Activated CD4-positive, alpha-beta T cell treated with anti-CD3 and anti-CD28 coated beads, Interleukin-2, Interleukin-4, amounts not matched to agents 100 ng/mL and 50 ng/mL, durations not matched to agents 16 hours and 8 hours (primary cell): ENCODE measurements at regions not wholly inside any gene's neighbourhood (a gene's known extent, or its start where the extent isn't known, plus 50 kb on each side); places are given as distances from the start of the nearest gene placed in this dataset.

Experiments used
- DNase-seq: peaks from one replicate; pipeline ENCODE4 v3.0.0-alpha.2; 2020; ENCODE audit warnings: low spot score

GRCh38 chr14:94922595-94923239 is 152.8 kb upstream of the GSC start:
- DNase-seq = no peak

DNA sequence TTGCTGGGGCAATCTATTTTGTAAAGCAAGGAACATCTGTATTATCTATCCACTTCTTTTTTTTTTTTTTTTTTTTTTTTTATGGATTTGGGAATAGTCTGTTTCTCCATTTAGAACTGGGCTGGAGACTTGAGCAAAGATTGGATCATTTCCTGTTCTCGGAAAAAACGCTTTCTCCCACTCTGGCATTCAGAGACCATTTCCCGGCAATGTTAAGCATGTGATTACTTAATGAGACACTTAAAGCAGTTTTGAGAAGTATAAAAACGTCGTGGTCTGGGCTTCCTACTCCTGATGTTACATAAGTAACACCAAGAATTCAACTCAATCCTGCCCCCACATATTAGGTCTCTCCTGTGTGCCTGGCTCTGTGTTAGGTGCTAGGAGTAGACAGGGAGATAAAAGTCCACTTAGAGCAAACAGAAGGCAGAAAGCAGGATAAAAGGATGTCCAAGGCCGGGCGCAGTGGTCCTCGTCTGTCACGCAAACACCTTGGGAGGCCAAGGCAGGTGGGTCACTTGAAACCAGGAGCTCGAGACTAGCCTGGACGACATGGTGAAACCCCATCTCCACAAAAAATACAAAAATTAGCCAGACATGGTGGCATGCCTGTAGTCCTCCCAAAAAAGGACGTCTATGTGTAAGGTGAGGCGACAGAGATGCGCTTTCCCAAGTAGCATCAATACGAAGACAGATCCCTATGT is 152.1 kb upstream of the GSC start:
- no peak for DNase-seq

DNA sequence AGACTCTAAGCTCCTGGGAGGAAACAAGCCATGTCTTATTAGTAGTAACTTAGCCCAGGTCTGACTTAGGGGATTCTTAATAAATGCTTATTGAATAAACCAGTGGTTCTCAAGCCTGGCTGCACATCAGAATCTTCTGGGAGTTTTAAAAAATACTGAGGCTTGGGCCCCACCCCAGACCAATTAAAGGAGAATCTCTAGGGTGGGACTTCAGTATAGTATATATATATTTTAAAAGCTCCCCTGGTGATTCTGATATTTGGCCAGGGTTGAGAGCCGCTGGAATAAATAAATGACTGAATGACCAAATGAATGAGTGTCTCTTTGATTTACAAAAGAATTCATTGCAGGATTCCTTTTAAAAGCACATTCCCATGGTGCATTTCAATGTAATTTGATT is 151.5 kb upstream of the GSC start:
- no peak for DNase-seq

DNA sequence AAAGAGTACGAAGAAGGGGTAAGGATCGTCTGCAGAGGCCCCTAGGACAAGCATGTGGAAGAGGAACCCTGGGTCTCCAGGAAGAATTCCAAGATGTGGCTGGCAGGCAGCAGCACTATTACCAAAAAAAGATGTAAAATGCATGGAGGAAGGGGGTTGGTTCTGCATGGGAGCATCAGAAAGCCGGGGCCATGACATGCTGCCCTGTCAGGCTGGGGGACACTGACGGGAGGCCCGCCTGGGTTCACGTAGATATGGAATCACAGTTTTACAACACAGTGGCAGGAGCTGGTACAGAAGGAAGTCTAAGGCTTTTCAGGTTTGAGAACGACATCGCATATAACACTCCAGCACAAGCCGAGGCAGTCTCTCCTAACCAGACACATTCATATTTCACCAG is 150.0 kb upstream of the GSC start:
- no peak for DNase-seq

GRCh38 chr14:94918896-94919295 is 149.0 kb upstream of the GSC start:
- no peak for DNase-seq

DNA sequence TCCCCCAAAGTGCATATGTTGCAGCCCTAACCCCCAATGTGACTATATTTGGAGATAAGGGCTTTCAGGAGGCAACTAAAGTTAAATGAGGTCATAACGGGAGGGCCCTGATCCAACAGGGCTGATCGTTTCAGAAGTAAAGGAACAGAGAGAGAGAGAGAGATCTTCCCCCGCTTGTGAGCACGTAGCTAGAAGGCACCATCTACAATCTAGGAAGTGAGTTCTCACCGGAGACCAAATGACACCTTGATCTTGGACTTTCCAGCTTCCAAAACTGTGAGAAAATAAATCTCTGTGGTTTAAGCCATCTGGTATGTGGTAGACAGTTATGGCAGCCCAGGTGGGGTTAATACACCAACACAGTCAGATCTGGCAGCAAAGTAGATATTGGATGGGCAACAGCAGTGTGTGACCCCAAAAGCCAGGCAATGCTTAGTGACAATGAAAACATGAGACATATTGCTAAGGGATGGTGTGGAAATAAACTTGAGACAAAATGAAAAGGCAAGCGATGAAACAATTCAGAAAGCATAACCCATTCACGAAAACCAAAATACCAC is 147.2 kb upstream of the GSC start:
- DNase-seq = no peak

DNA sequence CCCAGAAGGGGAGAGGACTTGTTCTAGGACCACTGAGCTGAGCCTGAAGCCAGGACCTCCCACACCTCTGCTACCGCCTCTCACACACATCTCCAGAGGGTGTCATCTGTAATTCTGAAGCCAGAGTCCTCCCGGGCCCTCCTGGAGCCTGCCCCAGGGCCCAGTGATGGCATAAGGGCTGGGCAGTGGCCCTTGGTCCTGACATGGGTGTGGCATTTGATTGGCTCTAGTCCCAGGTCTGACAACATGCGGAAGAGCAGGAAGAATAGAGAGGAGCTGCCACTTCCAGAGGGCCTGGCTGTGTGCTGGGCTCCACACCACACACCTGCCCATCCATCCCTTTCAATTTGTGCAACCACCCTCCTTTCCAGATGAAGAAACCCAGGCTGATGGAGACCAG is 144.3 kb upstream of the GSC start:
- no peak for DNase-seq

DNA sequence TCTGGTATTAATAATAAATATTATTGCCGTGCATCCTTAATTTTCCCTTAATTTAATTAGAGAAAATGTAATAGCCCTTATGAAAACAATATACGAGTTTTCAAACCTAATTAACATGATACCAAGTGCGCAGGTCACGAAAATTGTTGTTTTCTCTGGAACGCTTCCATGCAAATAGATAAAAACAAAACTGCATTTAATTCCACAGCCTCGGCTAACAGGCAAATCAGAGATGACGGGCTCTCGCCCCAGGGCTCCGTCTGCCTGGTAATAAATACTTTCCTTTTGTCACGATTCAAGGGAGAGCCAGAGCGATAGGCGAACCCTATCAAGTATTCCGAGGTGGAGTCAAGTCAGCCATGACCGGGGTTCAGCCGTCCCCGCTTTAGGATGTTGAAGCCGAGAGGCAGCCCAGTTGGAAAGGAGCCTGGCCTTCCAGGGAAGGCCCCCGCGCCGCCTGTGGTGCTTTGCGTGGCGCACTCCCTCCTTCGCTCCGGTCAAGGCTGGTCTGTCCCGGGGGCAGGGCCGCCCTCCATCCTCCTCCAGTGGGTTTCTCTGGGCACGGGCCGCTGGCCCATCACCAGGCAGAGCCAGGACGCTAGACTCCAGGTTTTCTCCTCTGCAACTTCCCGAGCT is 137.8 kb upstream of the GSC start:
- DNase-seq = no peak

DNA sequence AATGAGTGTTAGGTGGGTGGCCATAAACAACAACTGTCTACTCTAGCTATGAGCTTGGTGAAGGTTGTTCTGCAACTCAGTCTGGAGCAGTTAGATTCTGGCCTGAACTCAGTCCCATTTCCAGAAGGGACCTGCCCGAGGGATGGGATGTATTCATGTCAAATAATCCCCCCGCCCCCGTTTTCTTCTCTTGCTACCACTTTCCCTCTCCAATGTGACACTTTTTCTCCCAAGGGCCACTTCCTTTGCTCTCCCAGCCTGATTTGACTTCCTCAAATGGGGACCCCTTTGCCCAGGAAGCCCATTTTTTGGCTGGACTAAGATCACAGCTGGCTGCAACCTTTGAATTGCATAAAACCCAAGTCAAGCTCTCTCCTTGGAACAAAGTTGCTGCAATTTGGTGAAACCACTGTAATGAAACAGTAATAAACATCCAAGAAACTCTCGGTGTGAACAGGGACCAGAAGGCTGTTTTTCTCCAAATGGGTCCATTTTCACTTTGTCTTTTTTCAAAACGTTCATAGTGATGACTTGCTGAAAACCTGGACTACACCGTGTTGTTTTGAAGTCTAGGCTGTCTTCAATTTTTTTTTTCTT is 137.2 kb upstream of the GSC start:
- DNase-seq = no peak

GRCh38 chr14:94906577-94906976 is 136.7 kb upstream of the GSC start:
- DNase-seq = no peak

DNA sequence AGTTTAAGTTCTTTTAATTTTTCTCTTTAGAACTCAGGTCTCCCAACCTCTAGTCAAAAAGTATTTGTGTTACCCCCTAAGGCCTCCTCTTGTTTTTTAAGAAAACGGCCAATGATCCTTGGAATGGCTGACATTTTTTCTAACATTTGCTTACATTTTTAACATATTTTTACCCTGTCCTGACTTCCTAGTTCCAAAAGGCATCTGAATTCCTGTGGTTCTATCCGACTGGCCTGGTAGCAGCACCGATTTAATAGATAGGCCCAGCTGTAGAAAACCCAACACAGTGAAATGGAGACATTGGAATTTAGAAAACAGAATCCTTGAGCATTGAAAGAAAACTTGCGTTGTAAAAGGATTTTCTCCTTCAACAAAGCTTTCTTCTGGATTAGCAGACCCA is 134.7 kb upstream of the GSC start:
- DNase-seq = no peak

GRCh38 chr14:94903883-94904282 is 134.0 kb upstream of the GSC start:
- no peak for DNase-seq

- DNase-seq = no peak
Observed at GRCh38 chr14:94903338-94903737, 133.4 kb upstream of the GSC start.

- DNase-seq = no peak
Observed at GRCh38 chr14:94897561-94897960, 127.6 kb upstream of the GSC start.

DNA sequence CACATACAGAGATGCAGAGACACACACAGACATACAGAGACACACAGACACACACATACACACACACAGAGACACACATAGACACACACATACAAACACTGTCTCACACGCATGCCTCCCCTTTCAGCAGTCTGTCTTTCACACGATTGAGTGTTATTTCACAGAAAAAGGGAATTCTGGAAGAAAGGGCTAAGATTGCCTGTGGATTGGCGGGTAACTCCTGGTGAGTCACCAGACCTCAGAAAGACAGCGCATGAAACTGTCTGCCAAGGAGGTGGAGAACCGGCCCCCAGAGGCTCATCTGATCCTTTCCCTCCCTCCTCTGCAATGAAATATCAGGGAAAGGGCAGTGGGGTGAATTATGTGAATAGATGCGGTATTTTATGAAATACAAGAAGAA is 127.2 kb upstream of the GSC start:
- no peak for DNase-seq

GRCh38 chr14:94893411-94894160 is 123.7 kb upstream of the GSC start:
- no peak for DNase-seq

DNA sequence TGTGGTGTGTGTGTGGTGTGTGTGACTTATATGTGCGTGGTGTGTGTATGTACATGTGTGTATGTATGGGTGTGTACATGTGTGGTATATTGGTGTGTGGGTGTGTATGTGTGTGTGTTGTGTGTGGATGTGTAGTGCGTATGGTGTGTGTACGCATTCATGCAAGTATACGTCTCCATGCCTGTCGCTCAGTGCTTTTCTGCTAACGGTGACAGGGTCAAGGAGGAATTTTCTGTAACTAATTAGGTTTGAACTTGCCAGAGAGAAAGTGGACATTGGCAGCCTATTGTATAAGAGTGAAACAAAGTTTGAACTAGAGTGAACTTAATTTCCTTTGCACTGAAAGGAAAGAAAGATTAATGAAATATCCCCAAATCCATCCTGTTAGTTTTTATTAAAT is 120.9 kb upstream of the GSC start:
- no peak for DNase-seq

GRCh38 chr14:94889520-94890312 is 119.8 kb upstream of the GSC start:
- no peak for DNase-seq

DNA sequence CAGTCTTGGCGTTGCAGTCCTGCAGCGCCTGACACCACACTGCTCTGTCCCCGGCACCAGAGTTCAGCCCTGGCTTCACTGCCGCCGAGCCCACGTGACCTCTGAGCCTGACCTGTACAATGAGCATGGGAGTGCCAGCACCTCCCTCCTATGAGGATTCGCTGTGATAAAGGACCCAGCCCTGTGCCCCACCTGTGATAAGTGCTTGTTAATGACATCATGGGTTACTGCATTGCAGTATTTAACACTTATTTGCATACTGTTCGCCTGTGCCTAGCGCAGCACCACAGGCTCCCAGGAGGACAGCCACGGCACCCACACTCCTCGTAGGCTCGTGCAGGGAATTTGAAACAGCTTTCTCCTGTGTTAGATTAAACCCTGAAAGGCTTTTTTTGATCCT is 118.2 kb upstream of the GSC start:
- no peak for DNase-seq

GRCh38 chr14:94887591-94887990 is 117.7 kb upstream of the GSC start:
- no peak for DNase-seq

DNA sequence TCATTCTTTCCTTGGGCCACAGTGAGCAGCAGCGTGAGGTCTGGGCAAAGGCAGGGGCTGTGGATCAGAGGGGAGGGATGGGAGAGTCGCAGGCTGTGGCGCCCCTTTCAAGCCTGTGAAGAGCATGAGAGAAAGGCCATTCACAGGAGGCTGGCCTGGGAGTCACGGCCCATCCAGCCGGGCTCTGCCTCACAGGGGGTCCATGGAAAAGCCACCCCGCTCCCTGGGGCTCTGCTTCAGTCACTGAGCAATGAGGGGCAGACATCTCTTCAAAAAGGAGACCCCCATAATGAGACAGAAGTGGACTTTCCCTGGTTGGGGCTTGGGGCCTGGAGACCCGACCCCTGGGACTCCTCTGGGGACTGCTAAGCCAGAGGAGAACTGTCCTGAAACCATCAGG is 117.0 kb upstream of the GSC start:
- DNase-seq = no peak
